ENCODE measurements at regions not wholly inside any gene's neighbourhood (a gene's known extent, or its start where the extent isn't known, plus 50 kb on each side); places are given as distances from the start of the nearest gene placed in this dataset.

GRCh38 chr18:42231284-42231683 is 276.2 kb downstream of the PIK3C3 start:
- no peaks in the 10 kb centered on the region for H3K36me3 ChIP-seq
- no peak for DNase-seq
- TF ChIP-seq POLR2A (IDR thresholded peaks at IDR 0.05) (no peak), CTCF (IDR thresholded peaks at IDR 0.05 in 8 of 11, conservative IDR thresholded peaks at IDR 0.05 in 3 of 11) (no peak), POLR2AphosphoS5 (IDR thresholded peaks at IDR 0.05) (no peak)
- intact Hi-C loops (cut with DNase I; ENCODE audit: low total_unique reads) = no loop called here
- no peak overlapping the region for H3K4me3 ChIP-seq
- H3K9me3 ChIP-seq = no peaks in the 10 kb centered on the region
- no peaks in the 10 kb centered on the region for H3K27me3 ChIP-seq (replicated peaks in 1 of 7)
- no peaks in the 10 kb centered on the region for H3K4me1 ChIP-seq
- H3K27ac ChIP-seq = no peak overlapping the region

DNA sequence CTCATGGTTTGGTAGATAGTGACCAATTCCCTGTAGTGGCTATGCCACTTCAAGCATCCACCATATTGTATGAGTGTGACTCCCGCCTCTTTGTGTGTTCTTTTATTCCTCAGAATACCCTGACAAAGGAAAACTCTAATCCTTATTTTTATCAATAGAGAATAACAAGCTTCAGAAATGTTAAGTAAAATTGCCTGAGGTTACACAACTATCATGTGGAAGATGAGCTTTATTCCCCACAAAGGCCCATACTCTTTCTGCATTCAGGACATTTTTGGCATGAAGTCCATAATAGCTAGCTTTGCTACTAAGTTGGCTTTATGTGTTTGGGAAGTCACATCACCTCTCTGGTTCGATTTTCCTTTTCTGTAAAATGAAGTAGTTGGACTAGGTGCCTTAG is 276.8 kb downstream of the PIK3C3 start:
- no peak overlapping the region for H3K27ac ChIP-seq
- no peak overlapping the region for H3K4me3 ChIP-seq
- TF ChIP-seq CTCF (IDR thresholded peaks at IDR 0.05 in 8 of 11, conservative IDR thresholded peaks at IDR 0.05 in 3 of 11) = no peak
- TF ChIP-seq POLR2A (IDR thresholded peaks at IDR 0.05) = no peak
- no peak for TF ChIP-seq POLR2AphosphoS5 (IDR thresholded peaks at IDR 0.05)
- H3K4me1 ChIP-seq = no peaks in the 10 kb centered on the region
- no peaks in the 10 kb centered on the region for H3K9me3 ChIP-seq
- intact Hi-C loops (cut with DNase I; ENCODE audit: low total_unique reads) = no loop called here
- no peaks in the 10 kb centered on the region for H3K36me3 ChIP-seq
- no peaks in the 10 kb centered on the region for H3K27me3 ChIP-seq (replicated peaks in 1 of 7)
- WGBS, 5 donors = 61 to 76% (median 66%) methylated on average over 2 of the region's 2 CpGs
- DNase-seq = no peak

DNA sequence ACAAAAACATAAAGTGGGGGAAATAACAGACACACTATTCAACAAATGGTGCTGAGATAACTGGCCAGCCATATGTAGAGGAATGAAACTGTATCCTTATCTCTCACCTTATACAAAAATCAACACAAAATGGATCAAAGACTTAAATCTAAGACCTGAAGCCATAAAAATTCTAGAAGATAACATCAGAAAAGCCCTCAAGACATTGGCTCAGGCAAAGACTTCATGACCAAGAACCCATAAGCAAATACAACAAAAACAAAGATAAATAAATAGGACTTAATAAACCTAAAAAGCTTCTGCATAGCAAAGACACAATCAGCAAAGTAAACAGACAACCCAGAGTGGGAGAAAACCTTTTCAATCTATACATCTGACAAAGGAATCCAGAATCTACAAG is 278.9 kb downstream of the PIK3C3 start:
- intact Hi-C loops (cut with DNase I; ENCODE audit: low total_unique reads) = no loop called here
- Histone ChIP-seq H3K27ac (no peak overlapping the region), H3K9me3 (peaks cover 0 to 4% (median 0%) of the 10 kb centered on the region in 8 donors), H3K27me3 (replicated peaks in 1 of 7) (no peaks in the 10 kb centered on the region), H3K4me3 (no peak overlapping the region), H3K4me1 (no peaks in the 10 kb centered on the region), H3K36me3 (no peaks in the 10 kb centered on the region)
- DNase-seq = no peak
- TF ChIP-seq POLR2A (IDR thresholded peaks at IDR 0.05) (no peak), POLR2AphosphoS5 (IDR thresholded peaks at IDR 0.05) (no peak), CTCF (IDR thresholded peaks at IDR 0.05 in 8 of 11, conservative IDR thresholded peaks at IDR 0.05 in 3 of 11) (no peak)

DNA sequence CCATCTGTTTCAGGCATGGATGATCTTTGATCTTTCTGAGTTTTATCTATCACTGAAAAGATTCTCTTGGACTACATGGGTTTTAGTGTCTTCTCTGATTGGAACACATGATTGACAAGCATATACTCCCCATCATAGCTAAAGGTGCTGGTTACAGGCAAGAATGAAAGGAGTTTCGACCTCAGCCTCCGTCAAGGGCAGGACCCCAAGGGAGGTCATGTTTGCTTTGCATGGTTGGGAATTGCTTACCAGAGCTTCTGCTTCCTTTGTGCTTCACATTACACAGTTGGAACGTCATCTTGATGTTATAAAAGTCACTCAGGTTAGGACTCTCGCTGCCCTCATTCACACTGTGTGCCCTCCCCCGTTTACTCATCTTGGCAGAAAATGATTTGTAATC is 287.7 kb downstream of the PIK3C3 start:
- no peaks in the 10 kb centered on the region for H3K36me3 ChIP-seq
- H3K9me3 ChIP-seq = peaks cover 0 to 4% (median 0%) of the 10 kb centered on the region in 8 donors
- intact Hi-C loops (cut with DNase I; ENCODE audit: low total_unique reads) = no loop called here
- H3K4me3 ChIP-seq = no peak overlapping the region
- H3K27ac ChIP-seq = no peak overlapping the region
- no peaks in the 10 kb centered on the region for H3K4me1 ChIP-seq
- WGBS, 5 donors = 69 to 80% (median 73%) methylated on average over 5 of the region's 5 CpGs
- no peaks in the 10 kb centered on the region for H3K27me3 ChIP-seq (replicated peaks in 1 of 7)
- TF ChIP-seq POLR2AphosphoS5 (IDR thresholded peaks at IDR 0.05) = no peak
- no peak for TF ChIP-seq CTCF (IDR thresholded peaks at IDR 0.05 in 8 of 11, conservative IDR thresholded peaks at IDR 0.05 in 3 of 11)
- TF ChIP-seq POLR2A (IDR thresholded peaks at IDR 0.05) = no peak
- DNase-seq = no peak

Data from spleen (tissue), 11 donors.